HFF-Myc (cell line): ENCODE measurements at regions not wholly inside any gene's neighbourhood (a gene's known extent, or its start where the extent isn't known, plus 50 kb on each side); places are given as distances from the start of the nearest gene placed in this dataset.

Source experiments
- DNase-seq: peaks from one replicate; pipeline ENCODE4 v3.0.0-alpha.2; 2011; ENCODE audit warnings: low read depth; ENCODE audit errors: extremely low read depth
- H3K4me3 ChIP-seq: replicated peaks from 2 replicates; pipeline ENCODE4 v1.5.1; 2011; ENCODE audit warnings: low read depth, mild to moderate bottlenecking, control low read depth, low read length
- CTCF ChIP-seq: IDR thresholded peaks from 2 replicates; pipeline ENCODE4 v1.5.1; 2012; ENCODE audit warnings: mild to moderate bottlenecking, low read depth, low read length, control low read depth; ENCODE audit errors: missing control alignments

GRCh38 chr12:24586293-24586692 lies 362.6 kb downstream of the BCAT1 start:
- H3K4me3 ChIP-seq: no peak overlapping the region
- DNase-seq: no peak
- TF ChIP-seq CTCF: no peak

GRCh38 chr12:24584032-24584675 lies 364.7 kb downstream of the BCAT1 start:
- no peak overlapping the region for H3K4me3 ChIP-seq
- DNase-seq: no peak
- TF ChIP-seq CTCF: no peak

- TF ChIP-seq CTCF: no peak
- DNase-seq: no peak
- H3K4me3 ChIP-seq: no peak overlapping the region
These were observed 365.8 kb downstream of the BCAT1 start for GRCh38 chr12:24582954-24583601.

GRCh38 chr12:24574538-24574937 lies 374.4 kb downstream of the BCAT1 start:
- DNase-seq: no peak
- no peak for TF ChIP-seq CTCF

GRCh38 chr12:24573621-24574020 lies 375.3 kb downstream of the BCAT1 start:
- TF ChIP-seq CTCF: no peak
- H3K4me3 ChIP-seq: no peak overlapping the region
- DNase-seq: no peak

More at GRCh38 chr12:24574538-24574937, 374.4 kb downstream of the BCAT1 start:
- H3K4me3 ChIP-seq: no peak overlapping the region

GRCh38 chr12:24565300-24565699 lies 383.6 kb downstream of the BCAT1 start:
- DNase-seq: no peak
- H3K4me3 ChIP-seq: no peak overlapping the region
- no peak for TF ChIP-seq CTCF
